Keratinocyte (primary cell): ENCODE measurements at regions not wholly inside any gene's neighbourhood (a gene's known extent, or its start where the extent isn't known, plus 50 kb on each side); places are given as distances from the start of the nearest gene placed in this dataset.

Experiments
- DNase-seq: peaks from one replicate; pipeline ENCODE4 v3.0.0-alpha.2; 2011; ENCODE audit warnings: low read depth, missing footprints, low spot score
- FAIRE-seq: peaks from 2 replicates; lab custom pipeline; 2011; peaks lifted over from hg19 to GRCh38; lab: Jason Lieb, UNC
- H2AFZ ChIP-seq: 2 replicates; pipeline ENCODE4 v1.6.0; 2012; ENCODE audit warnings: low read length, control low read depth, inconsistent platforms; ENCODE audit not compliant: control insufficient read depth
- H3K27ac ChIP-seq: 2 replicates; pipeline ENCODE4 v1.5.1; 2011; ENCODE audit warnings: low read length; ENCODE audit not compliant: control insufficient read depth, insufficient read depth
- H3K27me3 ChIP-seq: 3 replicates; pipeline ENCODE4 v1.6.0; 2011; ENCODE audit warnings: low read length; ENCODE audit not compliant: control insufficient read depth, insufficient read depth; ENCODE audit errors: extremely low read depth
- H3K36me3 ChIP-seq, 2 experiments: 2 replicates in 1 of 2; 3 replicates in 1 of 2; pipeline ENCODE4 v1.5.1; 2011; ENCODE audit warnings: low read length in 2 of 2, mild to moderate bottlenecking in 1 of 2; ENCODE audit not compliant: control insufficient read depth in 2 of 2, insufficient read depth in 2 of 2; ENCODE audit errors: extremely low read depth in 1 of 2
- H3K4me1 ChIP-seq: 3 replicates; pipeline ENCODE4 v1.5.1; 2011; ENCODE audit warnings: low read length; ENCODE audit not compliant: control insufficient read depth, insufficient read depth; ENCODE audit errors: extremely low read depth
- H3K4me2 ChIP-seq: 3 replicates; pipeline ENCODE4 v1.6.0; 2011; ENCODE audit warnings: low read depth, low read length; ENCODE audit not compliant: control insufficient read depth, insufficient read depth; ENCODE audit errors: extremely low read depth
- H3K4me3 ChIP-seq, 3 experiments: fragments of 200-600 bp in 1 of 3; sonication (generic) in 1 of 3; 2 replicates in 2 of 3; 3 replicates in 1 of 3; pipeline ENCODE4 v1.5.1; 2011 to 2016; ENCODE audit warnings: low read length in 3 of 3, mild to moderate bottlenecking in 3 of 3, control low read depth in 2 of 3, inconsistent platforms in 1 of 3, low read depth in 1 of 3, mixed read lengths in 1 of 3, mixed run types in 1 of 3, moderate library complexity in 1 of 3; ENCODE audit not compliant: control insufficient read depth in 2 of 3, insufficient read depth in 2 of 3; ENCODE audit errors: extremely low read depth in 1 of 3
- H3K79me2 ChIP-seq: 2 replicates; pipeline ENCODE4 v1.6.0; 2012; ENCODE audit warnings: low read length; ENCODE audit not compliant: control insufficient read depth, insufficient read depth
- H3K9ac ChIP-seq: 3 replicates; pipeline ENCODE4 v1.6.0; 2011; ENCODE audit warnings: low read length; ENCODE audit not compliant: control insufficient read depth, insufficient read depth; ENCODE audit errors: extremely low read depth
- H3K9me1 ChIP-seq: 3 replicates; pipeline ENCODE4 v1.6.0; 2011; ENCODE audit warnings: low read length; ENCODE audit not compliant: control insufficient read depth, insufficient read depth; ENCODE audit errors: extremely low read depth
- H3K9me3 ChIP-seq: 2 replicates; pipeline ENCODE4 v1.5.1; 2012; ENCODE audit warnings: low read depth, low read length; ENCODE audit not compliant: control insufficient read depth
- H4K20me1 ChIP-seq: 3 replicates; pipeline ENCODE4 v1.6.0; 2011; ENCODE audit warnings: low read length; ENCODE audit not compliant: control insufficient read depth, insufficient read depth; ENCODE audit errors: extremely low read depth
- EZH2 ChIP-seq: IDR thresholded peaks from one replicate; pipeline ENCODE4 v1.6.1; 2012; ENCODE audit warnings: inconsistent platforms, mild to moderate bottlenecking, low read length, moderate library complexity
- dilution Hi-C: fragments of 300-500 bp; cut with MboI; formaldehyde crosslinking; loops from one replicate; pipeline ENCODE4 v1.7.0; 2020; ENCODE audit warnings: low sequenced_read_pairs; ENCODE audit not compliant: extremely low pct_ligation_motif_present
- TF ChIP-seq, protein P1 (sequence below), 3 experiments: IDR thresholded peaks in 1 of 3; conservative IDR thresholded peaks in 1 of 3; optimal IDR thresholded peaks in 1 of 3; 2 replicates in 2 of 3; 3 replicates in 1 of 3; pipeline versions ENCODE3 to v1.5.1; 2011; ENCODE audit warnings: low read length in 3 of 3, mild to moderate bottlenecking in 3 of 3, moderate library complexity in 2 of 3, control low read depth in 1 of 3, inconsistent platforms in 1 of 3; ENCODE audit not compliant: insufficient read depth in 2 of 3; ENCODE audit errors: extremely low read depth in 1 of 3

DNA sequence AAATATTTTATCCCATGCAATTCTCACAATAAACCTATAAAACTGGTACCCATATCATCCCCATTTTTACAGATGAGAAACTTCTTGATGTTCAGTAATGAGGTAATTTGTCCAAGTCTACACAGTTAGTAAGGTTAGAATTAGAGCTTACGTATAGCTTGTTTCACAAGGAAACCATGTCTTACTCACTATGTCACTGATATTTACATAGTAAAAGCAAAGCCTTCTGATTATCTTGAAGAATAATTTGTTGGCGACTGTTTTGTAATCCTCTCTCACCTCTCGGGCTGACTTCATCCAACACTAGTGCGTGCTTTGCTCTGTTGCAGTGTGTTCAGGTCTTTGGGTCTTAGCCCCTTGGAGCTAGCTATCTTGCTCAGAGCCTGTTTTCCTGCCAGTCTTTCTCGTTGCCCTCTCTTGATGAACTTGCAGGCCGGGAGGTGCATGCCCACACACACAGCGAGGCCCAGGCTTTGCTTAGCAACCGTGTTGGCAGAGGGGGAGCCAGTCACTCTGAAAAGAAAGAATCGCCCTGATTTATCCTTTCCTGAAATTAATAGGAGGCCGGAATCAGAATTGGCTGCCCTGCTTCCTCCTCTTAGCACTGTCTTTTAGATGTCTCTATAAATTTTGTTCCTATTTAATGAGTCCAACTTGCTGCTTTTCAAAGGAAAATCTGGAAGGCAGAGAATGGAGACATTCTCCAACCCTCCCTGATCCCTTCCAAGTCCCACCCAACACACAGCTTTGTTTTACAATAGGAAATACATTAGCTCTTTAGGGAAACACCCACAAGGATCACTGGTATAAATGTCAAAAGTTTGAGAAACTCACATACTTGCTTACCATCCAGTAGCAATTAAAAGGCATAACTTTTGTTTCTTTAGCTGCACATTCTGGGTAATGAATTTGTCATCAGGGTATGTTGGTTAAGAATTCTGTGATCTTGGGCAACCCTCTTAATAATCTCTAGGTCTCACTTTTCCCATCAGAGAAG lies 97.6 kb upstream of the SEC11C start:
- Histone ChIP-seq H3K27ac (no peak overlapping the region), H3K36me3 (no peaks in the 10 kb centered on the region), H4K20me1 (no peaks in the 10 kb centered on the region), H3K79me2 (no peaks in the 10 kb centered on the region), H3K4me1 (peaks cover 9% of the 10 kb centered on the region), H3K4me2 (no peak overlapping the region), H3K27me3 (no peaks in the 10 kb centered on the region), H3K9me1 (no peaks in the 10 kb centered on the region), H2AFZ (peak overlapping the region; percentile 25), H3K9me3 (no peaks in the 10 kb centered on the region), H3K4me3 (no peak overlapping the region), H3K9ac (no peak overlapping the region)
- FAIRE-seq (peak; percentile 46), DNase-seq (no peak)
- dilution Hi-C loops = no loop called here
- TF ChIP-seq, protein P1, sequence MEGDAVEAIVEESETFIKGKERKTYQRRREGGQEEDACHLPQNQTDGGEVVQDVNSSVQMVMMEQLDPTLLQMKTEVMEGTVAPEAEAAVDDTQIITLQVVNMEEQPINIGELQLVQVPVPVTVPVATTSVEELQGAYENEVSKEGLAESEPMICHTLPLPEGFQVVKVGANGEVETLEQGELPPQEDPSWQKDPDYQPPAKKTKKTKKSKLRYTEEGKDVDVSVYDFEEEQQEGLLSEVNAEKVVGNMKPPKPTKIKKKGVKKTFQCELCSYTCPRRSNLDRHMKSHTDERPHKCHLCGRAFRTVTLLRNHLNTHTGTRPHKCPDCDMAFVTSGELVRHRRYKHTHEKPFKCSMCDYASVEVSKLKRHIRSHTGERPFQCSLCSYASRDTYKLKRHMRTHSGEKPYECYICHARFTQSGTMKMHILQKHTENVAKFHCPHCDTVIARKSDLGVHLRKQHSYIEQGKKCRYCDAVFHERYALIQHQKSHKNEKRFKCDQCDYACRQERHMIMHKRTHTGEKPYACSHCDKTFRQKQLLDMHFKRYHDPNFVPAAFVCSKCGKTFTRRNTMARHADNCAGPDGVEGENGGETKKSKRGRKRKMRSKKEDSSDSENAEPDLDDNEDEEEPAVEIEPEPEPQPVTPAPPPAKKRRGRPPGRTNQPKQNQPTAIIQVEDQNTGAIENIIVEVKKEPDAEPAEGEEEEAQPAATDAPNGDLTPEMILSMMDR (optimal IDR thresholded peaks at IDR 0.05 in 1 of 3, IDR thresholded peaks at IDR 0.05 in 1 of 3, conservative IDR thresholded peaks at IDR 0.05 in 1 of 3; ENCODE audit: extremely low read depth in 1 of 3, insufficient read depth in 2 of 3, low read length in 3 of 3) = no peak
- TF ChIP-seq EZH2 = no peak

DNA sequence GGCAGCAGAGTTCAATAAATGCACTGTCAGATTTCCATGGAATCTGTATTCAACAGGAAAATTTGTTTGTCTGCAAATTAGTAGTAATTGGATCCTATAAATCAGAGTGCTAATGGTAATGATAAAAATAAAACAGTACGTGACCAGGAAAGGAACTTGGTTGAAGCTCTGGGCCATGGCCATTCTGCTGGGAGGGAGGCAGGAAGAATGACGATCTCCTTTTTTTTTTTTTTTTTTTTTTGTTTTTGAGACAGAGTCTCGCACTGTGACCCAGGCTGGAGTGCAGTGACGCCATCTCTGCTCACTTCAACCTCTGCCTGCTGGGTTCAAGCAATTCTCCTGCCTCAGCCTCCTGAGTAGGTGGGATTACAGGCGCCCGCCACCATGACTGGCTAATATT lies 94.8 kb upstream of the SEC11C start:
- no peak overlapping the region for H3K4me3 ChIP-seq
- no peak for TF ChIP-seq EZH2
- TF ChIP-seq, protein P1 (optimal IDR thresholded peaks at IDR 0.05 in 1 of 3, IDR thresholded peaks at IDR 0.05 in 1 of 3, conservative IDR thresholded peaks at IDR 0.05 in 1 of 3; ENCODE audit: extremely low read depth in 1 of 3, insufficient read depth in 2 of 3, low read length in 3 of 3) = no peak
- no peaks in the 10 kb centered on the region for H3K79me2 ChIP-seq
- H3K36me3 ChIP-seq = no peaks in the 10 kb centered on the region
- FAIRE-seq = no peak
- H3K9me1 ChIP-seq = no peaks in the 10 kb centered on the region
- no peak overlapping the region for H3K9ac ChIP-seq
- H3K9me3 ChIP-seq = no peaks in the 10 kb centered on the region
- no peaks in the 10 kb centered on the region for H4K20me1 ChIP-seq
- no peak overlapping the region for H3K4me2 ChIP-seq
- dilution Hi-C loops = no loop called here
- H2AFZ ChIP-seq = no peak overlapping the region
- no peak for DNase-seq
- no peaks in the 10 kb centered on the region for H3K27me3 ChIP-seq
- H3K4me1 ChIP-seq = peaks cover 9% of the 10 kb centered on the region
- no peak overlapping the region for H3K27ac ChIP-seq
